ENCODE measurements at regions not wholly inside any gene's neighbourhood (a gene's known extent, or its start where the extent isn't known, plus 50 kb on each side); places are given as distances from the start of the nearest gene placed in this dataset.

DNA sequence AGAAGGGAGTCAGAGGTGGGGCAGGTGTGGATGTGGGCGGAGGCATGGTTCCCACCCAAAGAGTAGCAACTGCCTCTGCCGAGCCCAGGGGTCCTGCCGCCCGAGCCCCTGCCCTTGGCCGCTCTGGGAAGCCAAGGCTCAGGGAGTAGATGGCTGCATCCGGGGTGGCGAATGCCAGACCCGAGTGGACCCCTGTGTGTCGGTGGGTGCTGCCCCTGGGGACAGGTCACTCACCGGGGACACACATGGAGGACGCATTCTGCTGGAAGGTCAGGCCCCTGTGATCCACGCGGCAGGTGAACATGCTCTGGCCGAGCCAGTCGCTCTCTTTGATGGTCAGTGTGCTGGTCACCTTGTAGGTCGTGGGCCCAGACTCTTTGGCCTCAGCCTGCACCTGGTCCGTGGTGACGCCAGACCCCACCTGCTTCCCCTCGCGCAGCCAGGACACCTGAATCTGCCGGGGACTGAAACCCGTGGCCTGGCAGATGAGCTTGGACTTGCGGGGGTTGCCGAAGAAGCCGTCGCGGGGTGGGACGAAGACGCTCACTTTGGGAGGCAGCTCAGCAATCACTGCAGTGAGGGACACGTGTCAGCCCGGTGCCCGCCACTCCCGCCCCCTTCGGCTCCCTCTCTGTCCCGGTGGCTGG lies 329.0 kb downstream of the TMEM121 start:
- TF ChIP-seq, protein P1, sequence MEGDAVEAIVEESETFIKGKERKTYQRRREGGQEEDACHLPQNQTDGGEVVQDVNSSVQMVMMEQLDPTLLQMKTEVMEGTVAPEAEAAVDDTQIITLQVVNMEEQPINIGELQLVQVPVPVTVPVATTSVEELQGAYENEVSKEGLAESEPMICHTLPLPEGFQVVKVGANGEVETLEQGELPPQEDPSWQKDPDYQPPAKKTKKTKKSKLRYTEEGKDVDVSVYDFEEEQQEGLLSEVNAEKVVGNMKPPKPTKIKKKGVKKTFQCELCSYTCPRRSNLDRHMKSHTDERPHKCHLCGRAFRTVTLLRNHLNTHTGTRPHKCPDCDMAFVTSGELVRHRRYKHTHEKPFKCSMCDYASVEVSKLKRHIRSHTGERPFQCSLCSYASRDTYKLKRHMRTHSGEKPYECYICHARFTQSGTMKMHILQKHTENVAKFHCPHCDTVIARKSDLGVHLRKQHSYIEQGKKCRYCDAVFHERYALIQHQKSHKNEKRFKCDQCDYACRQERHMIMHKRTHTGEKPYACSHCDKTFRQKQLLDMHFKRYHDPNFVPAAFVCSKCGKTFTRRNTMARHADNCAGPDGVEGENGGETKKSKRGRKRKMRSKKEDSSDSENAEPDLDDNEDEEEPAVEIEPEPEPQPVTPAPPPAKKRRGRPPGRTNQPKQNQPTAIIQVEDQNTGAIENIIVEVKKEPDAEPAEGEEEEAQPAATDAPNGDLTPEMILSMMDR (IDR thresholded peaks at IDR 0.05): no peak
- intact Hi-C loops (cut with DNase I): no loop called here
- Histone ChIP-seq H3K9me3 (no peaks in the 10 kb centered on the region), H3K27ac (no peak overlapping the region), H3K4me3 (no peak overlapping the region), H3K36me3 (no peaks in the 10 kb centered on the region), H3K4me1 (no peaks in the 10 kb centered on the region), H3K27me3 (ENCODE audit: low read depth) (no peaks in the 10 kb centered on the region)
- DNase-seq: peak; percentile 37
- ATAC-seq: no peak

DNA sequence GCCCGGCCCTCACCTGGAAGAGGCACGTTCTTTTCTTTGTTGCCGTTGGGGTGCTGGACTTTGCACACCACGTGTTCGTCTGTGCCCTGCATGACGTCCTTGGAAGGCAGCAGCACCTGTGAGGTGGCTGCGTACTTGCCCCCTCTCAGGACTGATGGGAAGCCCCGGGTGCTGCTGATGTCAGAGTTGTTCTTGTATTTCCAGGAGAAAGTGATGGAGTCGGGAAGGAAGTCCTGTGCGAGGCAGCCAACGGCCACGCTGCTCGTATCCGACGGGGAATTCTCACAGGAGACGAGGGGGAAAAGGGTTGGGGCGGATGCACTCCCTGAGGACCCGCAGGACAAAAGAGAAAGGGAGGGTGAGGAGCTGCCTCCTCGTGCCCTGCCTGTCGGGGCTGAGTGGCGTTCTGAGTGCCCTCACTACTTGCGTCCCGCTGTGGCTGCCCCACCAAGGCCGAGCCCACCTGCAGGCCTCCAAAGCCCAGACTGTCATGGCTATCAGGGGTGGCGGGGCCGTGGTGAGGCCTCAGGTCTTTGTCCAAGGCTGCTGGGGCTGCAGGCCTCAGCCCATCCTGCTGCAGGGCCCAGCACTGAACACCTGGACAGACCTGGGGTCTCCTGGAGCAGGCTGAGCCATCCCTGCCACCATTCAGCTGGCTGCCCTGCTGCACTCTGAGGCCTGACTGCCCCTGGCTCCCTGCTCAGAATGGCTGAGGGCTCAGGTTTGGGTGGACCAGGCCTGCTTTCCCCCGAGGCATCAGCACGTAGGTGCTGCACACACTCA lies 329.7 kb downstream of the TMEM121 start:
- DNase-seq: no peak
- Histone ChIP-seq H3K4me3 (no peak overlapping the region), H3K36me3 (no peaks in the 10 kb centered on the region), H3K4me1 (no peaks in the 10 kb centered on the region), H3K9me3 (no peaks in the 10 kb centered on the region), H3K27ac (no peak overlapping the region), H3K27me3 (ENCODE audit: low read depth) (peaks cover 3% of the 10 kb centered on the region)
- TF ChIP-seq, protein P1 (IDR thresholded peaks at IDR 0.05): no peak
- no peak for ATAC-seq
- intact Hi-C loops (cut with DNase I): no loop called here

DNA sequence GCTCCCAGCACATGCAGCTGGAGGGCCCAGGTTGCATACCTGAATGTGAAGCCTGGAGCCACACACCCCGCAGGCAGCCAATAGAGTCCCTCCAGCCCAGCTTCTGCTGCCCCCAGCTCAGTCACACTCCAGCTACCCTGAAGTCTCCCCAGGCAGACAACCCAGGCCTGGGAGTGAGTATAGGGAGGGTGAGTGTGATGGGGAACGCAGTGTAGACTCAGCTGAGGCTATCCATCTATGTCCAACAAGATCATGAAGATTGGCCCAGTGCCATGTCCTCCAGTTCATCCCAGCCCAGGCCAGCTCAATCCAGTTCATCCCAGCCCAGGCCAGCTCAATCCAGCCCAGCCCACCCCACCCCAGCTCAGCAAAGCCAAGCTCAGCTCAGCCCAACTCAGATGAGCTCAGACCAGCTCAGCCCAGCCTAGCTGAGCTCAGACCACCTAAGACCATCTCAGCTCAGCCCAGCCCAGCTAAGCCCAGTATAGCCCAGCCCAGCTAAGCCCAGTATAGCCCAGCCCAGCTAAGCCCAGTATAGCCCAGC lies 330.4 kb downstream of the TMEM121 start:
- peaks cover 5% of the 10 kb centered on the region for H3K27me3 ChIP-seq (ENCODE audit: low read depth)
- no peaks in the 10 kb centered on the region for H3K36me3 ChIP-seq
- no peak overlapping the region for H3K4me3 ChIP-seq
- no peak overlapping the region for H3K27ac ChIP-seq
- ATAC-seq (no peak), DNase-seq (no peak)
- TF ChIP-seq, protein P1 (IDR thresholded peaks at IDR 0.05): no peak
- intact Hi-C loops (cut with DNase I): no loop called here
- no peaks in the 10 kb centered on the region for H3K9me3 ChIP-seq
- no peaks in the 10 kb centered on the region for H3K4me1 ChIP-seq

DNA sequence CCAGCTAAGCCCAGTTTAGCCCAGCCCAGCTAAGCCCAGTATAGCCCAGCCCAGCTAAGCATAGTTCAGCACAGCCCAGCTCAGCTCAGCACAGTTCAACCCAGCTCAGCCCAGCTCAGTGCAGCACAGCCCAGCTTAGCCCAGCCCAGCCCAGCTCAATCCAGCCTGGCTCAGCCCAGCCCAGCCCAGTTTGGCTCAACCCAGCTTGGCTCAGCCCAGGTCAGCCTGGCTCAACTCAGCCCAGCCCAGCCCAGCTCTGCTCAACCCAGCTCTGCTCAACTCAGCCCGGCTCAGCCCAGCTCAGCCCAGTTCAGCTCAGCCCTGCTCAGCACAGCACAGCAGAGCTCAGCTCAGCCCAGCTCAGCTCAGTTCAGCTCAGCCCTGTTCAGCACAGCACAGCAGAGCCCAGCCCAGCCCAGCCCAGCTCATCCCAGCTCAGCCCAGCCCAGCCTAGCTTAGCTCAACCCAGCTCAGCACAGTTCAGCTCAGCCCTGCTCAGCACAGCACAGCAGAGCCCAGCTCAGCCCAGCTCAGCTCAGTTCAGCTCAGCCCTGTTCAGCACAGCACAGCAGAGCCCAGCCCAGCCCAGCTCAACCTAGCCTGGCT lies 330.9 kb downstream of the TMEM121 start:
- intact Hi-C loops (cut with DNase I): no loop called here
- peak; percentile 41 for DNase-seq
- Histone ChIP-seq H3K4me1 (no peaks in the 10 kb centered on the region), H3K4me3 (no peak overlapping the region), H3K36me3 (no peaks in the 10 kb centered on the region), H3K9me3 (no peaks in the 10 kb centered on the region), H3K27me3 (ENCODE audit: low read depth) (peaks cover 5% of the 10 kb centered on the region), H3K27ac (no peak overlapping the region)
- TF ChIP-seq, protein P1 (IDR thresholded peaks at IDR 0.05): no peak
- ATAC-seq: peak; percentile 7 to 22

DNA sequence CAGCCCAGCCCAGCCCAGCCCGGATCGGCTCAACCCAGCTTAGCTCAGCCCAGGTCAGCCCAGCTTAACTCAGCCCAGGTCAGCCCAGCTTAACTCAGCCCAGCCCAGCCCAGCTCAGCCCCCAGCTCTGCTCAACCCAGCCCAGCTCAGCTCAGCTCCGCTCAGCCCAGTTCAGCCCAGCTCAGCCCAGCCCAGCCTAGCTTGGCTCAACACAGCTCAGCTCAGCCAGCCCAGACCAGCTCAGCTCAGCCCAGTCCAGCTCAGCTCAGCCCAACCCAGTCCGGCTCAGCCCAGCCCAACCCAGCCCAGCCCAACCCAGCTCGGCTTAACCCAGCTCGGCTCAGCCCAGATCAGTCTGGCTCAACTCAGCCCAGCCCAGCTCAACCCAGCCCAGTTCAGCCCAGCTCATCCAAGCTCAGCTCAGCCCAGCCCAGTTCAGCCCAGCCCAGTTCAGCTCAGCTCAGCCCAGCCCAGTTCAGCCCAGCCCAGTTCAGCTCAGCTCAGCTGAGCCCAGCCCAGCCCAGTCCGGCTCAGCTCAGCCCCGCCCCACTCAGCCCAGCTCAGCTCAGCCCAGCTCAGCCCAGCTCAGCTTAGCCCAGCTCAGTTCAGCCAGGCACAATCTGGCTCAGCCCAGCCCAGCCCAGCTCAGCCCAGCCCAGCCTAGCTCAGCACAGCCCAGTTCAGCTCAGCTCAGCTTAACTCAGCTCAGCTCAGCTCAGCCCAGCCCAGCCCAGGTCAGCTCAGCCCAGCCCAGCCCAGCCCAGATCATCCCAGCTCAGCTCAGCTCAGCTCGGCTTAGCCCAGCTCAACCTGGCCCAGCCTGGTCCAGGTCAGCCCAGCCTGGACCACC lies 331.7 kb downstream of the TMEM121 start:
- no peaks in the 10 kb centered on the region for H3K36me3 ChIP-seq
- no peak overlapping the region for H3K27ac ChIP-seq
- peak; percentile 46 for DNase-seq
- TF ChIP-seq, protein P1 (IDR thresholded peaks at IDR 0.05): no peak
- no peak overlapping the region for H3K4me3 ChIP-seq
- H3K27me3 ChIP-seq (ENCODE audit: low read depth): peaks cover 5% of the 10 kb centered on the region
- no peaks in the 10 kb centered on the region for H3K9me3 ChIP-seq
- no peaks in the 10 kb centered on the region for H3K4me1 ChIP-seq
- intact Hi-C loops (cut with DNase I): no loop called here
- peak; percentile 22 to 32 for ATAC-seq

All from lower lobe of right lung (tissue), 2 donors.